ENCODE measurements at regions not wholly inside any gene's neighbourhood (a gene's known extent, or its start where the extent isn't known, plus 50 kb on each side); places are given as distances from the start of the nearest gene placed in this dataset.

DNA sequence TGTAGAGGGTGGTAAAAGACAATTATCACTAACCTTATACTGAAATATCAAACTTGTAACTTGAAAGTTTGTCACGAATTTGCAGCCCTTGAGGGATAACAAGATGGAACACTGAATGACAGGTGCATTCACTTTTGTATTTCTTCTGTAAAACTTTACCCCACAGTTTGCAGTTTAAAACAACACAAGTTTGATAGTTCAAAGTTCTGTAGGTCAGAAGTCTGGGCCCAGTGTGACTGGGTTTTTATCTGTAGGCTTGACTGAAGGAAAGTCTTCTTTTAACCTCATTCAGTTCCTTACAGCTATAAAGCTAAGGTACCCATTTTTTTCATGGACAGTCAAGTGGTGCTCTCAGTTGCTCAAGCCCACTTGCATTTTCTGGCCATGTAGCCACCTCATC lies 257.1 kb upstream of the NRXN1 start:
- TF ChIP-seq, protein P1, sequence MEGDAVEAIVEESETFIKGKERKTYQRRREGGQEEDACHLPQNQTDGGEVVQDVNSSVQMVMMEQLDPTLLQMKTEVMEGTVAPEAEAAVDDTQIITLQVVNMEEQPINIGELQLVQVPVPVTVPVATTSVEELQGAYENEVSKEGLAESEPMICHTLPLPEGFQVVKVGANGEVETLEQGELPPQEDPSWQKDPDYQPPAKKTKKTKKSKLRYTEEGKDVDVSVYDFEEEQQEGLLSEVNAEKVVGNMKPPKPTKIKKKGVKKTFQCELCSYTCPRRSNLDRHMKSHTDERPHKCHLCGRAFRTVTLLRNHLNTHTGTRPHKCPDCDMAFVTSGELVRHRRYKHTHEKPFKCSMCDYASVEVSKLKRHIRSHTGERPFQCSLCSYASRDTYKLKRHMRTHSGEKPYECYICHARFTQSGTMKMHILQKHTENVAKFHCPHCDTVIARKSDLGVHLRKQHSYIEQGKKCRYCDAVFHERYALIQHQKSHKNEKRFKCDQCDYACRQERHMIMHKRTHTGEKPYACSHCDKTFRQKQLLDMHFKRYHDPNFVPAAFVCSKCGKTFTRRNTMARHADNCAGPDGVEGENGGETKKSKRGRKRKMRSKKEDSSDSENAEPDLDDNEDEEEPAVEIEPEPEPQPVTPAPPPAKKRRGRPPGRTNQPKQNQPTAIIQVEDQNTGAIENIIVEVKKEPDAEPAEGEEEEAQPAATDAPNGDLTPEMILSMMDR (IDR thresholded peaks at IDR 0.05) = no peak
- TF ChIP-seq CHD2 (IDR thresholded peaks at IDR 0.05; ENCODE audit: low read length, partially characterized antibody) = no peak

Measured in A549 (cell line).